AG10803 (cell line): ENCODE measurements at regions not wholly inside any gene's neighbourhood (a gene's known extent, or its start where the extent isn't known, plus 50 kb on each side); places are given as distances from the start of the nearest gene placed in this dataset.

Experiments used
- DNase-seq: peaks from one replicate; pipeline ENCODE4 v3.0.0; 2010; ENCODE audit warnings: low read depth
- H3K4me3 ChIP-seq: 2 replicates; pipeline ENCODE4 v1.5.1; 2011; ENCODE audit warnings: mild to moderate bottlenecking, low read length, control low read depth
- TF ChIP-seq, protein P1 (sequence below): conservative IDR thresholded peaks from 2 replicates; pipeline ENCODE4 v1.5.1; 2011; ENCODE audit warnings: mild to moderate bottlenecking, low read length, control low read depth, inconsistent platforms

DNA sequence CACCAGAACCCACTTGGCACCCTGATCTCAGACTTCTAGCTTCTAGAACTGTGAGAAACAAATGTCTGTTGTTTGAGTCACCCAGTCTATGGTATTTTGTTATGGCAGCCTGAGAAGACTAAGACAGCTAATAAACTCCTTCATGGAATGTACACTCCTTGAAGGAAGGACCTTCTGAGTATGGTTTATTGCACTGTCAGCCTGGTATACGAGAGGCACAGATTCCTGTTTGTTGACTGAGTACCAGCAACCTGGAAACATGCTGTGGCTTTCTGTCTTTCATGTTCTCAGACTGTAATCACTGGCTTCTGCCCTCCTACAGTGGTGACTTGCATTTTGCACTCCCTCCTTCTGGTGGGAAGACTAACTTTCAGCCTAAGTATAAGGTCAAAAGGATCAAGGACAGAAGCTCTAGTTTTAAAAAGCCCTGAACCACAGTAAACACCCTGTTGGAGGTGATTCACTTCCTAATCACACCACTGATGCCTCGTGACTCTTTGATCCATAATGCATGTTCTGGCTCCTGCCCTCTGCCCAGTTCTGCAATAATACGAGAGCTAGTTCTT lies 319.0 kb upstream of the NPSR1 start:
- TF ChIP-seq, protein P1, sequence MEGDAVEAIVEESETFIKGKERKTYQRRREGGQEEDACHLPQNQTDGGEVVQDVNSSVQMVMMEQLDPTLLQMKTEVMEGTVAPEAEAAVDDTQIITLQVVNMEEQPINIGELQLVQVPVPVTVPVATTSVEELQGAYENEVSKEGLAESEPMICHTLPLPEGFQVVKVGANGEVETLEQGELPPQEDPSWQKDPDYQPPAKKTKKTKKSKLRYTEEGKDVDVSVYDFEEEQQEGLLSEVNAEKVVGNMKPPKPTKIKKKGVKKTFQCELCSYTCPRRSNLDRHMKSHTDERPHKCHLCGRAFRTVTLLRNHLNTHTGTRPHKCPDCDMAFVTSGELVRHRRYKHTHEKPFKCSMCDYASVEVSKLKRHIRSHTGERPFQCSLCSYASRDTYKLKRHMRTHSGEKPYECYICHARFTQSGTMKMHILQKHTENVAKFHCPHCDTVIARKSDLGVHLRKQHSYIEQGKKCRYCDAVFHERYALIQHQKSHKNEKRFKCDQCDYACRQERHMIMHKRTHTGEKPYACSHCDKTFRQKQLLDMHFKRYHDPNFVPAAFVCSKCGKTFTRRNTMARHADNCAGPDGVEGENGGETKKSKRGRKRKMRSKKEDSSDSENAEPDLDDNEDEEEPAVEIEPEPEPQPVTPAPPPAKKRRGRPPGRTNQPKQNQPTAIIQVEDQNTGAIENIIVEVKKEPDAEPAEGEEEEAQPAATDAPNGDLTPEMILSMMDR, result no peak
- H3K4me3 ChIP-seq, result no peak overlapping the region
- peak; percentile 76 for DNase-seq

- DNase-seq, result peak; percentile 12
- H3K4me3 ChIP-seq, result no peak overlapping the region
- TF ChIP-seq, protein P1, result no peak
These were observed 316.7 kb upstream of the NPSR1 start for GRCh38 chr7:34341326-34341725.

DNA sequence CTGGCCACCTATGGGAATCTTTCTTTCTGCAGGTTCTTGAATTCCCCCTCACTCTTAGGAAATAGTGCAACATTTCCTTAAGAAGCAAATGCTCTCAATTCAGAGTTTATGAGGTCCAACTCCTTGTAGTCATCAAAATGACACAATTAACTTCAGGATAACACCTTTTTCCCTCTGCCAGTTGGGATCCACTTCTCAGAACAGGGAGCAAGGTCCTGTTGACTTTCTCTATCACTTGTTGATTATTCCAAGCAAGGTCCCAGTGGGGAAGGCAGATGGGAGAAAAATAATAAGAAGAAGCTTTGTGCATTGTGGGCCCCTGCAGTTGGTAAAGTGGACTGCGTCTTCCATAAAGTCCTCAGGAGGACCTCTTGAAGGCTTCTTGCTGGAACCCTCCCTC lies 315.6 kb upstream of the NPSR1 start:
- TF ChIP-seq, protein P1, result no peak
- no peak for DNase-seq
- no peak overlapping the region for H3K4me3 ChIP-seq

- no peak overlapping the region for H3K4me3 ChIP-seq
- no peak for DNase-seq
- TF ChIP-seq, protein P1, result no peak
These were observed 314.4 kb upstream of the NPSR1 start for GRCh38 chr7:34343667-34344066.

DNA sequence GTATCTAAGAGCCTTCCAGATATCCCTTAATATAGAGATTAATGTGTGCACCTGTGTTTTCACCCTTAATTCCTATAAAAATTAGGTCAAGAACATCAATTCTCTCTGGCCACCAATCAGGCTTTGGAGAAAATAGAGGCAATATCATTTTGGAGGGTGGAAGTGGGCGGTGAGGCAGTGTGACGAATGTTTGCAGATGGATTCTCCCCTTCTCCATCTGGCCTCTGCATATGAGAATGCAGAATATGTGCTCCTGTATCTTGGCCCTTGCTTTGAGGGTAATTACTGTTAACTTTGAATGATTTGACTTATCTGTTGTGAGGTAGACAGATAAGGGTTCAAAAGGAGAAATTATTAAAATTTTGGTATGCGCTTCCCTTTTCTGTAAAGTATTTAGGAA lies 304.0 kb upstream of the NPSR1 start:
- DNase-seq, result no peak
- no peak overlapping the region for H3K4me3 ChIP-seq
- TF ChIP-seq, protein P1, result no peak

DNA sequence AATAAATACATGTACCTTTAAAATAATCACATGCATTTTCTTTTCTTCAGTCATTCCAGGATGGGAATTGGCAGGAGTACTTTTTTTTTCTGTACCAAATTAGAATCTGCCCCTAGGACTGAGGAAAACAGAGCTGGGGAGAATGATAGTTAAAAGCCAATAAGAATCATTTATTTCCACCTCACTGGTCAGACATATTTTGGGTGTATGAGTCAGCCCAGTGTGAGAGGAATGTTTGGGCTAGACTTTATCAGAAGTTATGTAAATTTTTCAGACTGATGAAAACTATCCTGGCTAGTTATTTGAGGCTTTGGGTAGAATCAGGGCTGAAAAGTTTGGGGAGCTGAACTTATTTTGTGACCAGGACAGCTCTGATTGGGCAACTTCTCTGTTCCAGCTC lies 303.1 kb upstream of the NPSR1 start:
- TF ChIP-seq, protein P1, result no peak
- peak; percentile 77 for DNase-seq
- no peak overlapping the region for H3K4me3 ChIP-seq

DNA sequence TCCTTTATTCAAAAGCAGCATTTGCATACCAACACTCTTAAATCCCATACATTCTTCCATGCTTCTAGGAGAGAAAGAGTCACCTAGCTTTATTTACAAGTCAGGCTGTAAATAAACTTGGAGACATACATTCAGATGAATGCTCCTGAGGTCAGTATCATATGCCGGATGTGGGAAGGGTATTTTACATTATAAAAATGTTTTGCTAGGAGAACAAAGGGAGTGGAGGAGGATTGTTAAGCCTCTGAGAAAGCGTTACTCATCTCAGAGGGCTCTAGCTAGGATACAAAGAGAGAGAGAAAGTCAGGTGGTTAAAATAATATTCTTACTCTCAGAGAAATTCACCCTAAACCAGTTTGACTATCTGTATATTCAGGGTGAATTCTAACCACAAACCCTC lies 300.9 kb upstream of the NPSR1 start:
- DNase-seq, result no peak
- TF ChIP-seq, protein P1, result no peak
- no peak overlapping the region for H3K4me3 ChIP-seq
